Fibroblast of lung (primary cell): ENCODE measurements at regions not wholly inside any gene's neighbourhood (a gene's known extent, or its start where the extent isn't known, plus 50 kb on each side); places are given as distances from the start of the nearest gene placed in this dataset.

Experiments
- CTCF ChIP-seq, 2 donors: IDR thresholded peaks in 1 of 2; conservative IDR thresholded peaks in 1 of 2; 1 replicate in 1 of 2; 2 replicates in 1 of 2; pipeline ENCODE4 v1.5.1; 2011 to 2012; ENCODE audit warnings: low read length in 2 of 2, control low read depth in 1 of 2, inconsistent platforms in 1 of 2, low read depth in 1 of 2, mild to moderate bottlenecking in 1 of 2
- EZH2 ChIP-seq: IDR thresholded peaks from 2 replicates; pipeline ENCODE4 v1.5.1; 2012; ENCODE audit warnings: low read length, control low read depth, mild to moderate bottlenecking; ENCODE audit errors: missing control alignments

GRCh38 chr6:55954436-55954835 lies 79.0 kb upstream of the BMP5 start:
- TF ChIP-seq CTCF (conservative IDR thresholded peaks at IDR 0.05 in 1 of 2, IDR thresholded peaks at IDR 0.05 in 1 of 2; ENCODE audit: low read depth in 1 of 2, low read length in 2 of 2) (no peak), EZH2 (no peak)
